ENCODE measurements at regions not wholly inside any gene's neighbourhood (a gene's known extent, or its start where the extent isn't known, plus 50 kb on each side); places are given as distances from the start of the nearest gene placed in this dataset.

- Histone ChIP-seq H3K36me3 (replicated peaks in 1 of 2) (no peaks in the 10 kb centered on the region), H3K4me1 (replicated peaks in 1 of 2) (no peaks in the 10 kb centered on the region), H3K9me3 (replicated peaks in 1 of 3) (peaks cover 0 to 8% (median 0%) of the 10 kb centered on the region in 3 donors), H3K27ac (no peak overlapping the region), H3K4me3 (no peak overlapping the region), H3K27me3 (no peaks in the 10 kb centered on the region)
- DNase-seq: no peak
- no peak for TF ChIP-seq POLR2A (IDR thresholded peaks at IDR 0.05)
- TF ChIP-seq CTCF (IDR thresholded peaks at IDR 0.05): no peak
- intact Hi-C loops (cut with DNase I): no loop called here
- 83 to 90% (median 86%) methylated on average over 2 of the region's 2 CpGs for WGBS, 4 donors
These were observed 352.6 kb upstream of the VRK2 start for GRCh38 chr2:57693965-57694364.

GRCh38 chr2:57696016-57696415 lies 350.6 kb upstream of the VRK2 start:
- Histone ChIP-seq H3K27me3 (no peaks in the 10 kb centered on the region), H3K9me3 (replicated peaks in 1 of 3) (no peaks in the 10 kb centered on the region), H3K4me1 (replicated peaks in 1 of 2) (no peaks in the 10 kb centered on the region), H3K36me3 (replicated peaks in 1 of 2) (no peaks in the 10 kb centered on the region), H3K4me3 (no peak overlapping the region), H3K27ac (no peak overlapping the region)
- 82 to 94% (median 86%) methylated on average over 4 of the region's 4 CpGs for WGBS, 4 donors
- TF ChIP-seq POLR2A (IDR thresholded peaks at IDR 0.05): no peak
- no peak for TF ChIP-seq CTCF (IDR thresholded peaks at IDR 0.05)
- intact Hi-C loops (cut with DNase I): no loop called here
- DNase-seq: peak in 1 of 7 donors; percentile 52

- DNase-seq: no peak
- intact Hi-C loops (cut with DNase I): no loop called here
- H3K4me3 ChIP-seq: no peak overlapping the region
- H3K9me3 ChIP-seq (replicated peaks in 1 of 3): no peaks in the 10 kb centered on the region
- no peaks in the 10 kb centered on the region for H3K27me3 ChIP-seq
- WGBS, 4 donors: 43 to 71% (median 59%) methylated on average over 1 of the region's 1 CpG
- H3K27ac ChIP-seq: no peak overlapping the region
- no peaks in the 10 kb centered on the region for H3K36me3 ChIP-seq (replicated peaks in 1 of 2)
- TF ChIP-seq CTCF (IDR thresholded peaks at IDR 0.05) (no peak), POLR2A (IDR thresholded peaks at IDR 0.05) (no peak)
- H3K4me1 ChIP-seq (replicated peaks in 1 of 2): no peaks in the 10 kb centered on the region
These were observed 348.2 kb upstream of the VRK2 start for GRCh38 chr2:57698392-57698791.

- Histone ChIP-seq H3K27ac (no peak overlapping the region), H3K9me3 (replicated peaks in 1 of 3) (no peaks in the 10 kb centered on the region), H3K27me3 (no peaks in the 10 kb centered on the region), H3K4me3 (no peak overlapping the region), H3K36me3 (replicated peaks in 1 of 2) (no peaks in the 10 kb centered on the region), H3K4me1 (replicated peaks in 1 of 2) (no peaks in the 10 kb centered on the region)
- intact Hi-C loops (cut with DNase I): no loop called here
- WGBS, 4 donors: 59 to 76% (median 69%) methylated on average over 2 of the region's 2 CpGs
- TF ChIP-seq POLR2A (IDR thresholded peaks at IDR 0.05) (no peak), CTCF (IDR thresholded peaks at IDR 0.05) (no peak)
- no peak for DNase-seq
These were observed 347.6 kb upstream of the VRK2 start for GRCh38 chr2:57698935-57699449.
